ENCODE measurements at regions not wholly inside any gene's neighbourhood (a gene's known extent, or its start where the extent isn't known, plus 50 kb on each side); places are given as distances from the start of the nearest gene placed in this dataset.

DNA sequence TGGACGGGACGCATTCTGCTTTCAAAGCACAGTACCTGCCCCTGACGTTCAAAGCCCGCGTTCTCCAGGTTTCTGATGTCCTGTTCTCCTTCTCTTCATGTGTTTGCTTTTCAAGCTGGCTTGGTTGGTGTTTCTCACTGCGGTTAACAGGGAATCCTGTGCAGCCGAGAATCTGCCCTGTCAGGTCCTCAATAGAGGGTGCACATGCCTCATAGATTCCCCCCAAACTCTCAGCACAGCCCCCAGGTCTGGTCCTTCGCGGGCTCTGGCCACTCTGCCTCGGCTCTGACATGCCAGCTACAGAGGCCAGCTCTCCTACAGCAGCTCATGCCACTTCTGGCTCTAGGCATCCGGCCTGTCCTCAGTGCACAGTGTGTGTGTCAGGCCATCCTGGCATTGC is 1343.8 kb downstream of the TBC1D22A start:
- H3K4me1 Mint-ChIP-seq: peaks cover 3% of the 10 kb centered on the region
- no peak overlapping the region for H3K4me3 Mint-ChIP-seq
- peaks cover 13% of the 10 kb centered on the region for H3K27me3 Mint-ChIP-seq
- no peak overlapping the region for H3K27ac Mint-ChIP-seq
- no peak for DNase-seq (ENCODE audit: low spot score in 2 of 2)
- peaks cover 8% of the 10 kb centered on the region for H3K9me3 Mint-ChIP-seq
- ATAC-seq (ENCODE audit: low read depth): no peak
- H3K36me3 Mint-ChIP-seq: peaks cover 3% of the 10 kb centered on the region

DNA sequence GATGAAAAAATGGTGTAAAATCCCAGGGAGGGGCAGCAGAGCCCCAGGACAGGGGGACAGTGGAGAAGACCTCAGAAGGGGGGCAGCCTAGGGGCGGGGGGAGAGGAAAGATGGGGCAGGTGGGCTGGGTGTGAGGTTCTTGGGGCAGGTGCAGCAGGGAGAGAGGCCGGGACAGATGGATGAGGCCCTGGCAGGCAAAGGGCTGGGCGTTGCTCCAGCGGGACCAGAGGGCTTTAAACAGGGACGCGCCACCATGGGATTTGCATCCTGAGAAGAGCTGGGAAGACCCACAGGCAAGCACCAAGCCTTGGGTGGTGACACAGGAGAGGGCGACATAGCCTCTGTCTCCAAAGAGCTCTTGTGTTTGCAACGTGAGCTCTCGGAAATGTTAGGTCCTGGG is 1342.8 kb downstream of the TBC1D22A start:
- H3K27me3 Mint-ChIP-seq: peaks cover 13% of the 10 kb centered on the region
- ATAC-seq (ENCODE audit: low read depth) (no peak), DNase-seq (ENCODE audit: low spot score in 2 of 2) (no peak)
- H3K4me3 Mint-ChIP-seq: no peak overlapping the region
- peaks cover 3% of the 10 kb centered on the region for H3K36me3 Mint-ChIP-seq
- H3K4me1 Mint-ChIP-seq: peaks cover 12% of the 10 kb centered on the region
- no peak overlapping the region for H3K27ac Mint-ChIP-seq
- peaks cover 8% of the 10 kb centered on the region for H3K9me3 Mint-ChIP-seq

GRCh38 chr22:48104766-48105165 is 1342.3 kb downstream of the TBC1D22A start:
- Mint-ChIP-seq H3K4me3 (no peak overlapping the region), H3K4me1 (peaks cover 16% of the 10 kb centered on the region), H3K36me3 (peaks cover 3% of the 10 kb centered on the region), H3K27me3 (peaks cover 13% of the 10 kb centered on the region), H3K27ac (no peak overlapping the region), H3K9me3 (peaks cover 8% of the 10 kb centered on the region)
- ATAC-seq (ENCODE audit: low read depth) (no peak), DNase-seq (ENCODE audit: low spot score in 2 of 2) (no peak)

- Mint-ChIP-seq H3K27ac (no peak overlapping the region), H3K4me3 (no peak overlapping the region), H3K9me3 (peaks cover 8% of the 10 kb centered on the region), H3K36me3 (peaks cover 3% of the 10 kb centered on the region), H3K4me1 (peaks cover 16% of the 10 kb centered on the region), H3K27me3 (peaks cover 13% of the 10 kb centered on the region)
- no peak for DNase-seq (ENCODE audit: low spot score in 2 of 2)
- ATAC-seq (ENCODE audit: low read depth): no peak
These were observed 1341.8 kb downstream of the TBC1D22A start for GRCh38 chr22:48104102-48104738.

DNA sequence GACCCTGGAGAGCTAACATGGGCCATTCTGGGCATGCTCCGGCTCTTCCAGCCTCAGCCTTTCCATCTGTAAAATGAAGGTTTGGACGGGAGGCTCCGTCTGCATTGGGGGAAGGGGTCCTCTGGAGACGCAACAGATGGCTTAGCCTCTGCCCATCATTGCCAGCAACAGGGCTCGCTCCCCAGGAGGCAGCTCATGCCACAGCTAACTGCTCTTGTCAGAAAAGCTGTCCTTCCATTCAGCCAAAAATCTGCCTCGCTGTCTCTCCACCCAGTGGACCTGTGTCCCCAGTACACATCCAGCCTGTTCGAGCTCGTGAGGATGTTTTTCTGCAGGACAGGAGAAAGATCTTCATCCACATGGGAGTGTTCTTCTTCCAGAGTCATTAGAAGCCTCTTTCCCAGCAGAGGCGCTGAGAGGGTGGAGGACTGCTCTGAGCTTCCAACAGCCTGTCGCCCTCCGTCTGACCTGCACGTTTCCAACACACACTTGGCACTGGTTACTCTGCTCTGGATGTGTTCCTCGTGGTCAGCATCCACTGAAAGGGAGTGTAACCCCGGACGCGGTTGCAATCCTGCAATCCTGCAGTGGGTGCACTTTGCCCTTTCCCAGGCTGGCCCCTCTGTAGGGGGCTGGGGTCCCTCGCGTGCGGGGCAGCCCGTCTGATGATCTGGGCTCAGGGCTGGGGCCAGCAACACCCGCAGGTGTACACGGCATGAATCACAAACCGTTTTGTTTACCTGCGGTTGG is 1340.9 kb downstream of the TBC1D22A start:
- no peaks in the 10 kb centered on the region for H3K36me3 Mint-ChIP-seq
- peaks cover 4% of the 10 kb centered on the region for H3K9me3 Mint-ChIP-seq
- no peak for ATAC-seq (ENCODE audit: low read depth)
- H3K27me3 Mint-ChIP-seq: peaks cover 10% of the 10 kb centered on the region
- no peak overlapping the region for H3K27ac Mint-ChIP-seq
- DNase-seq (ENCODE audit: low spot score in 2 of 2): peak in 1 of 2 donors; percentile 6
- H3K4me3 Mint-ChIP-seq: no peak overlapping the region
- peaks cover 22% of the 10 kb centered on the region for H3K4me1 Mint-ChIP-seq

GRCh38 chr22:48102581-48102980 is 1340.1 kb downstream of the TBC1D22A start:
- Mint-ChIP-seq H3K36me3 (no peaks in the 10 kb centered on the region), H3K4me1 (peaks cover 27% of the 10 kb centered on the region), H3K27me3 (peaks cover 10% of the 10 kb centered on the region), H3K4me3 (no peak overlapping the region), H3K9me3 (peaks cover 4% of the 10 kb centered on the region), H3K27ac (no peak overlapping the region)
- ATAC-seq (ENCODE audit: low read depth): no peak
- peak in 1 of 2 donors; percentile 9 for DNase-seq (ENCODE audit: low spot score in 2 of 2)

- Mint-ChIP-seq H3K4me3 (no peak overlapping the region), H3K9me3 (peaks cover 4% of the 10 kb centered on the region), H3K27me3 (peaks cover 10% of the 10 kb centered on the region), H3K27ac (no peak overlapping the region), H3K4me1 (peaks cover 34% of the 10 kb centered on the region), H3K36me3 (no peaks in the 10 kb centered on the region)
- ATAC-seq (ENCODE audit: low read depth): no peak
- no peak for DNase-seq (ENCODE audit: low spot score in 2 of 2)
These were observed 1339.3 kb downstream of the TBC1D22A start for GRCh38 chr22:48101704-48102103.

DNA sequence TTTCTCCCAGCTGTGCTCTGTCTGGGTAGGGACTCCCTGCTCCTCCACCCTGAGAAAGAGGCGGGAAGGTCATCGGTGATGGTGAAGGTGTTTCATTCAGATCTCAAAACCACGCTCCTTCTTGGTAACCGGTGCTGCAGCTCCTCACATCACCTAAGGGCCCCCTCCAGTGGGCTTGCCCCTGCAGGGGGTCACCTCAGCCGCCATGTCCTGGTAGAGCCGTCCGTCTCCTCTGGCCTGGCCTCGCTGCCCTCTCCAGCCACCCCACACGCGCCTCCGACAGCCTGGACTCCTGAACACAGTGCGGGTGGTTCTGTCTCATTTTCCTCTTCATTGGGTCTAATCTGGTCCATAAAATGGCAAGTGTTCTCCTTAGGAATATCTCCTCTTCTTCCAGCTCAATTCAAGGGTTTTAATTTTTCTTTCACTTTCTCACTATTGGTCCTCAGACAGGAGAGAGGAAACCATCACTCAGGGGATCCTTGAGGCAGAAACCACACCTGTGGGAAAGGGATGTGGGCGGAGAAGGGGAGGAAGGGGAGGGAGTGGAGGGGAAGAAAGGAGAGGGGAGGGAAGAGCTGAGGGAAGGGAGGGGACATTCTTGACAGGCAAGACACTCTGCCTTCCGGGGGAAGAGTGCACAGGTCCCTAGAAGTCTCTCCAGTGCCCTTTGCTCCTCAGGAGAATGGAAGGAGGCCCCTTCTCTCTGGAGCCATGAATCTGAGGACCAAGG is 1338.4 kb downstream of the TBC1D22A start:
- no peak for ATAC-seq (ENCODE audit: low read depth)
- H3K9me3 Mint-ChIP-seq: peaks cover 4% of the 10 kb centered on the region
- H3K4me3 Mint-ChIP-seq: no peak overlapping the region
- no peaks in the 10 kb centered on the region for H3K36me3 Mint-ChIP-seq
- peak overlapping the region; percentile 53 for H3K27ac Mint-ChIP-seq
- no peak for DNase-seq (ENCODE audit: low spot score in 2 of 2)
- H3K4me1 Mint-ChIP-seq: peaks cover 37% of the 10 kb centered on the region
- peaks cover 10% of the 10 kb centered on the region for H3K27me3 Mint-ChIP-seq

- Mint-ChIP-seq H3K27me3 (peaks cover 6% of the 10 kb centered on the region), H3K4me1 (peaks cover 47% of the 10 kb centered on the region), H3K9me3 (peaks cover 4% of the 10 kb centered on the region), H3K27ac (no peak overlapping the region), H3K36me3 (no peaks in the 10 kb centered on the region), H3K4me3 (peak overlapping the region; percentile 34)
- DNase-seq (ENCODE audit: low spot score in 2 of 2) (no peak), ATAC-seq (ENCODE audit: low read depth) (no peak)
These were observed 1337.2 kb downstream of the TBC1D22A start for GRCh38 chr22:48099671-48100070.

DNA sequence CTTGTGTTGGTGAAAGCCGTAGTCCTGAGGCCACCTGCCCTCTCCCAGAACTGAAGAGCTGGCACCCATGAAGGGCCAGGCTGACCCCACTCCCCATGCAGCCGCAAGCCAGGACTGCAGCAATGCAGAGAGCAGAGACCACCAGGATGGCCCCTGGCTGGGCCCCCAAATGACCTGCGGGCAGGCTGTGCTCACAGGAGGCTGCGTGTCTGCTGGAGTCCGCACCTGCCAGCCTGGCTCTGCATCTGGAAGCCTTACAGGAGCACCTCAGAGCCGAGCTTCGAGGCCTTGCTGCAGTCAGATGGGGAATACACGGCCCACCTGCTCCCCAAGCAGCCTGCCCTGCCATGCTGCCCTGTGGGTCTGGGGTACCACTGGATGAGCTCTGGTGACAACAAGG is 1336.8 kb downstream of the TBC1D22A start:
- peak overlapping the region; percentile 89 for H3K27ac Mint-ChIP-seq
- H3K9me3 Mint-ChIP-seq: peaks cover 4% of the 10 kb centered on the region
- no peak for DNase-seq (ENCODE audit: low spot score in 2 of 2)
- H3K4me1 Mint-ChIP-seq: peaks cover 47% of the 10 kb centered on the region
- H3K27me3 Mint-ChIP-seq: peaks cover 4% of the 10 kb centered on the region
- peak overlapping the region; percentile 34 for H3K4me3 Mint-ChIP-seq
- H3K36me3 Mint-ChIP-seq: no peaks in the 10 kb centered on the region
- no peak for ATAC-seq (ENCODE audit: low read depth)

DNA sequence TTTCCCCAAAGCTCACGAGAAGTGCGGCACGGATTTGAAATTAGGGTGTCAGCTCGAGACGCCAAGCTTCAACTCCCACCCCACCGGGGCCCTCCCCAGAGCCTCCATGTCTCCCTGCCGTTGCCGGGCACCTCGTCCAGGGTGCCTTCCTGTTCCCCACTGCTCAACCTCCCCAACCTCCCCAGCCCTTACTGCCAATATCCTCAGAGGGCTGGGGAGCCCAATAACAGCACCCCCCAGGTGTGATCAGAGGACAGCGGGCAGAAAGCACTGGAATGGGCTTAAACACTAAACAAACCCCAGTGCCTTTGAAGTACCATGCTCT is 1336.4 kb downstream of the TBC1D22A start:
- H3K27me3 Mint-ChIP-seq: peaks cover 4% of the 10 kb centered on the region
- H3K9me3 Mint-ChIP-seq: peaks cover 4% of the 10 kb centered on the region
- peaks cover 49% of the 10 kb centered on the region for H3K4me1 Mint-ChIP-seq
- H3K36me3 Mint-ChIP-seq: no peaks in the 10 kb centered on the region
- DNase-seq (ENCODE audit: low spot score in 2 of 2): no peak
- H3K27ac Mint-ChIP-seq: peak overlapping the region; percentile 89
- ATAC-seq (ENCODE audit: low read depth): no peak
- peak overlapping the region; percentile 66 for H3K4me3 Mint-ChIP-seq

DNA sequence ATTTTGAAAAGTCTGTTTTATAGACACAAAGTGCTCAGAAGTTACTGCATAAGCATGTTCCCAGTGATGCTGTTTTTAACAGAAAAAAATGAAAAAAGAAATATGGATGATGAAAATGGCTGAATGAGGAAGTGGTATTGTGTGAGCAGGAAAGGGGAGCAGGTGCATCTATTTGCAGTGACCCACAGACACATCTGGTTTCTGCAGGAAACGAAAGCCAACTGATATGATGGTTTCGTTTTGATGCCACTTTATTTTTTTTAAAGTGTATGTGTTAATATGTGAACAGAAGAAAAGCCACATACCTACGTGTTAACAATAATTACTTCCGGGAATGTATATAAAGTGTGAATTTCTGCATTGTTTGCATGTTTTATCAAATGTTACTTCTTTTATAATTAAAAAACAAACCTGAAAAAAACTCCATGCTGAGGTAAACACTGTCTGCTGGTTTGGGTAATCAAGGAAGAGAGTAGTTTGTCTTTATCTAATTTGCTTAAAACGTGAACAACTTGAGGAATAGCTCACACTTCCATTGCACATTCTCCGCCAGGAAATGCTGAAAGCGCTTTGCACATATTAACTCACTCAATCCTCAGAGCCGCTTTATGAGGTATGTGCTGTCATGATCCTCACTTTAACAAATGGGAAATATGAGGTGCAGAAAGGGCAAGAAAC is 1335.9 kb downstream of the TBC1D22A start:
- Mint-ChIP-seq H3K27me3 (peaks cover 4% of the 10 kb centered on the region), H3K27ac (peak overlapping the region; percentile 89), H3K4me3 (peak overlapping the region; percentile 66), H3K36me3 (no peaks in the 10 kb centered on the region), H3K9me3 (peaks cover 4% of the 10 kb centered on the region), H3K4me1 (peaks cover 52% of the 10 kb centered on the region)
- ATAC-seq (ENCODE audit: low read depth) (peak; percentile 97), DNase-seq (ENCODE audit: low spot score in 2 of 2) (peak in 1 of 2 donors; percentile 56)

GRCh38 chr22:48097723-48098122 is 1335.3 kb downstream of the TBC1D22A start:
- Mint-ChIP-seq H3K27ac (peak overlapping the region; percentile 89), H3K4me1 (peaks cover 51% of the 10 kb centered on the region), H3K27me3 (peaks cover 1% of the 10 kb centered on the region), H3K4me3 (peak overlapping the region; percentile 66), H3K9me3 (peaks cover 2% of the 10 kb centered on the region), H3K36me3 (no peaks in the 10 kb centered on the region)
- DNase-seq (ENCODE audit: low spot score in 2 of 2) (no peak), ATAC-seq (ENCODE audit: low read depth) (peak; percentile 37)
